ENCODE measurements at regions not wholly inside any gene's neighbourhood (a gene's known extent, or its start where the extent isn't known, plus 50 kb on each side); places are given as distances from the start of the nearest gene placed in this dataset.

DNA sequence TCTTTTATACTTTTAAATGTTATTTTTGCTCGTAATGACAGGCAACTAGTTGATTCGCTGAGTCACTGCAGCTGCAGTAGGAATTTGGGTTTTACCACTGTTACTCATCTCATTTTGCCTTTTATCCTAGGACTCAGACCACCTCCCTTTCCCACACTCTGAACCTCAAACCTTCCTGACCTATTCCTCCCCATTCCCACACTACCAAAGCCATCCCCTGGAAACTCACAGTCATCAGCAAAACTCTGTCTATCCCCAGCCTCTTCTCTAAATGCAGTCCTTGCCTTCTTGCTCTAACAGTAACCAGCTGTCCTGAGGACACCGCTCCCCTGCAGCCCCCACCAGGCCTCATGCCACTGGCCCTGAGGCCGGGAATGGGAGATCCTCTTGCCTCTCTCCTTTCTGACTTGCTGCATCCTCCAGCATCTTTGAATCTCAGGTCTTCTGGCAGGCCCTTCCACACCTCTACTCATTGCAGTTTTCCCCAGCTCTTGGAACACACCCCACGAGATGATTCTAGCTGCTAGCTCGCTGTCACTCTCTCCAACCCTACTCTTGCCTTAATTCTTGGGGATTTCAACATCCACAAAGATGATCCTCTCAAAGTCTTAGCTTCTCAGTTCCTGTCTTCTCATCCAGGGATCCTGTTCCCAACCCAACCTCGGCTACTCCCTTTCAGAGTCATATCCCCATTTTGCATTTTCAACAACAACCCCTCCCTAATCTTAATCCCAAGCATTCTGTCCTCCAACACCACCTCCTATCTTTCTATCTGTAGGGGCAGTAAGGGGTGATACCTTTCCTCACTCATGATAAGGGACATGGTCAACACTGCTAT, 55.9 kb upstream of the C3orf80 start:
- TF ChIP-seq, protein P1, sequence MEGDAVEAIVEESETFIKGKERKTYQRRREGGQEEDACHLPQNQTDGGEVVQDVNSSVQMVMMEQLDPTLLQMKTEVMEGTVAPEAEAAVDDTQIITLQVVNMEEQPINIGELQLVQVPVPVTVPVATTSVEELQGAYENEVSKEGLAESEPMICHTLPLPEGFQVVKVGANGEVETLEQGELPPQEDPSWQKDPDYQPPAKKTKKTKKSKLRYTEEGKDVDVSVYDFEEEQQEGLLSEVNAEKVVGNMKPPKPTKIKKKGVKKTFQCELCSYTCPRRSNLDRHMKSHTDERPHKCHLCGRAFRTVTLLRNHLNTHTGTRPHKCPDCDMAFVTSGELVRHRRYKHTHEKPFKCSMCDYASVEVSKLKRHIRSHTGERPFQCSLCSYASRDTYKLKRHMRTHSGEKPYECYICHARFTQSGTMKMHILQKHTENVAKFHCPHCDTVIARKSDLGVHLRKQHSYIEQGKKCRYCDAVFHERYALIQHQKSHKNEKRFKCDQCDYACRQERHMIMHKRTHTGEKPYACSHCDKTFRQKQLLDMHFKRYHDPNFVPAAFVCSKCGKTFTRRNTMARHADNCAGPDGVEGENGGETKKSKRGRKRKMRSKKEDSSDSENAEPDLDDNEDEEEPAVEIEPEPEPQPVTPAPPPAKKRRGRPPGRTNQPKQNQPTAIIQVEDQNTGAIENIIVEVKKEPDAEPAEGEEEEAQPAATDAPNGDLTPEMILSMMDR (IDR thresholded peaks at IDR 0.05; ENCODE audit: insufficient read depth, low read length) = no peak
- no peak overlapping the region for H3K4me3 ChIP-seq (ENCODE audit: low read depth, low read length)
- peak; percentile 87 for DNase-seq (ENCODE audit: low read depth)

DNA sequence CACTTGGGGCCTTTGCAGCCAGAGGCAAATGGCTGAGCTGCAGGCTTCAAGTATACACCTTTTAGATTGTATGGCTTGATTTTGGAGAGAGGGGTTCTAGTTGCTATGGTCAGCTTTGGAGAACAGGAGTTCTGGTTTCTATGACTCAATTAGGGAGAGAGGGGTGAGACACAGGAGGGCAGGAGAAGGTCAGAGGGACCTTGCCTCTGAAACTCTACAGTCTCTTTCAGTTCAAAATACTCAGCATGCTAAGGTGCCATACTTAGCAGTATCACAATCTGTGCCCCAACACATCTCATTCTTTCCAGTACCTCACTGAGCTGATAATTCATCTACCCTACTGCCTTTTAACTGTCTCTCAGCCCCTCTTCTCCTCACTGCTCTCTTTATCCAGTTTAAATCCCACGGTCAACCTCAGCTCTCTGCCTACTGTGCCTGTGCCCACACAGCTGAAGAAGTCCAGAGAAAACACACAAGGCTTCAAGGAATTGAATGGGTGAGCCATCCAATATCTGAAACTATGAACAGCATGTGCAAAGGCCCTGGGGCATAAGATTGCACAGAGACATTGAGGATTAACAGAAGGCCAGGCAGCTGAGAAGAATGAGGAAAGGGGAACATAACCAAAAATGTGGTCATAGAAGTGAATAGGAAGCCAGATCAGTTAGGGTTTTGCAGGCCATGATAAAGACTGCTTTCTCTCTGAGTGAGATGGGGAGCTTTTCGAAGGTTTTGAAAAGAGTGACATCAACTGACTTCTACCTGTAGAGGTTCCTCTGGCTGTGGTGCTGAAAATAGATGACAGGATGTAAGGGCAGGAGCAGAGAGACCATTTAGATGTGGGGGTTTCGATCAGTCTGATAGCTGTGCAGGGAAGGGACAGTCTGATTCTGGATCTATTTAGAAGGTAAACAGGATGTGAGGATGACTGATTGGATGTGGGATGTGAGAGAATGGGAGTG, 54.5 kb upstream of the C3orf80 start:
- DNase-seq (ENCODE audit: low read depth) = no peak
- TF ChIP-seq, protein P1 (IDR thresholded peaks at IDR 0.05; ENCODE audit: insufficient read depth, low read length) = no peak
- H3K4me3 ChIP-seq (ENCODE audit: low read depth, low read length) = no peak overlapping the region

DNA sequence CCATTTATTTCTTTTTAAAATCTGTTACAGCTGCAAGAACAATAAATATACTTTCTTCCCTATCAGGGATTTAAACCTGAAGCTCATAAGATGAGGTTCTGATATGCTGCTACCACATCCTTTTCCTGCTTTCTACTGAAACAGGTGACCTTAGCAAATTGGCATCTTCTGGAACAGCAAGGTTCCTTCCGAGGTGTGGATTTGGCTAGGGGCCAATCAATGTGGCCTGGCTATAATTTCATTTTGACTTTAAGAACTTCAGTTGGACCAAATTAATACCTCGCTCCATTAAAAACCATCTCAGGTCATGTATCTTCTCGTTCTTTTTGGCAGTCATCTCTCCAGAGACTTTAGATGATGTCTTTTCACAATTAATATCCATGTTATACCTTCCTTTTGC, 53.4 kb upstream of the C3orf80 start:
- no peak for DNase-seq (ENCODE audit: low read depth)
- TF ChIP-seq, protein P1 (IDR thresholded peaks at IDR 0.05; ENCODE audit: insufficient read depth, low read length) = no peak
- H3K4me3 ChIP-seq (ENCODE audit: low read depth, low read length) = no peak overlapping the region

DNA sequence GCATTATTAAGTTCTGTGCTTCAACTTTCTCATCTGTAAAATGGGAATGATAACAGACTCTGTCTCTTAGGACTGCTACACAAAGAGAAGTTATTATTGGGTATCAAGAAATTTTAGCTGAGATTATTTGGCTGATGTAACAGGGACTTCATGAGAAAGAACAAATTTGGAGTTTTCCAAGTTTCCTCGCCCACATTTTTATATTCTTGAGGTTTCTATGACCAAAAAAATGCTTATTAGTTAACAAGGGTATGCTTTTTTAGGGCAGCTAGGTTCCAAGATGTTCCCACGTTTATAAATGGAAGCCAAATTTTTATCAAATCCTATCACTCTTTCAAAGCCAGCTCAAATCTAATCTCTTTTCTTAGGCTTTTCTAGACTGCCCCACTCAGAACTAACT, 50.6 kb upstream of the C3orf80 start:
- H3K4me3 ChIP-seq (ENCODE audit: low read depth, low read length) = no peak overlapping the region
- TF ChIP-seq, protein P1 (IDR thresholded peaks at IDR 0.05; ENCODE audit: insufficient read depth, low read length) = no peak
- DNase-seq (ENCODE audit: low read depth) = peak; percentile 47
